ENCODE measurements at regions not wholly inside any gene's neighbourhood (a gene's known extent, or its start where the extent isn't known, plus 50 kb on each side); places are given as distances from the start of the nearest gene placed in this dataset.
"Not testable (repeated sequence)": the region's sequence is repeated elsewhere in the genome, so short reads cannot be mapped to it uniquely, and the experiment has no call there.

- no peak for DNase-seq (ENCODE audit: low spot score)
Observed at GRCh38 chr3:178090899-178091298, 445.3 kb upstream of the KCNMB2 start.

- no peak for DNase-seq (ENCODE audit: low spot score)
Observed at GRCh38 chr3:178095522-178095921, 440.7 kb upstream of the KCNMB2 start.

GRCh38 chr3:178096955-178097354, 439.3 kb upstream of the KCNMB2 start:
- no peak for DNase-seq (ENCODE audit: low spot score)

GRCh38 chr3:178097576-178097975, 438.7 kb upstream of the KCNMB2 start:
- DNase-seq (ENCODE audit: low spot score) = peak; percentile 44

- DNase-seq (ENCODE audit: low spot score) = no peak
Observed at GRCh38 chr3:178099274-178099673, 437.0 kb upstream of the KCNMB2 start.

- no peak for DNase-seq (ENCODE audit: low spot score)
Observed at GRCh38 chr3:178099862-178100261, 436.4 kb upstream of the KCNMB2 start.

GRCh38 chr3:178100908-178101307, 435.3 kb upstream of the KCNMB2 start:
- DNase-seq (ENCODE audit: low spot score) = no peak

- no peak for DNase-seq (ENCODE audit: low spot score)
Observed at GRCh38 chr3:178103140-178103539, 433.1 kb upstream of the KCNMB2 start.

GRCh38 chr3:178107804-178108203, 428.4 kb upstream of the KCNMB2 start:
- no peak for DNase-seq (ENCODE audit: low spot score)

- no peak for DNase-seq (ENCODE audit: low spot score)
Observed at GRCh38 chr3:178109691-178110090, 426.5 kb upstream of the KCNMB2 start.

GRCh38 chr3:178112134-178112533, 424.1 kb upstream of the KCNMB2 start:
- no peak for DNase-seq (ENCODE audit: low spot score)

GRCh38 chr3:178112552-178112951, 423.7 kb upstream of the KCNMB2 start:
- DNase-seq (ENCODE audit: low spot score) = not testable (repeated sequence)

GRCh38 chr3:178117641-178118040, 418.6 kb upstream of the KCNMB2 start:
- no peak for DNase-seq (ENCODE audit: low spot score)

GRCh38 chr3:178119608-178120295, 416.5 kb upstream of the KCNMB2 start:
- DNase-seq (ENCODE audit: low spot score) = not testable (repeated sequence)

- DNase-seq (ENCODE audit: low spot score) = no peak
Observed at GRCh38 chr3:178120367-178120766, 415.9 kb upstream of the KCNMB2 start.

GRCh38 chr3:178126686-178127085, 409.6 kb upstream of the KCNMB2 start:
- no peak for DNase-seq (ENCODE audit: low spot score)

- DNase-seq (ENCODE audit: low spot score) = no peak
Observed at GRCh38 chr3:178127221-178127620, 409.0 kb upstream of the KCNMB2 start.

- no peak for DNase-seq (ENCODE audit: low spot score)
Observed at GRCh38 chr3:178129109-178129508, 407.1 kb upstream of the KCNMB2 start.

- DNase-seq (ENCODE audit: low spot score) = no peak
Observed at GRCh38 chr3:178131801-178132200, 404.4 kb upstream of the KCNMB2 start.

GRCh38 chr3:178137206-178137605, 399.0 kb upstream of the KCNMB2 start:
- DNase-seq (ENCODE audit: low spot score) = no peak

- no peak for DNase-seq (ENCODE audit: low spot score)
Observed at GRCh38 chr3:178137831-178138230, 398.4 kb upstream of the KCNMB2 start.

GRCh38 chr3:178139116-178139515, 397.1 kb upstream of the KCNMB2 start:
- DNase-seq (ENCODE audit: low spot score) = no peak

GRCh38 chr3:178140531-178141304, 395.5 kb upstream of the KCNMB2 start:
- DNase-seq (ENCODE audit: low spot score) = no peak
